PC-9 (cell line): ENCODE measurements at regions not wholly inside any gene's neighbourhood (a gene's known extent, or its start where the extent isn't known, plus 50 kb on each side); places are given as distances from the start of the nearest gene placed in this dataset.

Experiments
- BruUV-seq: library from RNA; stranded (reverse); fragments of 400-500 nt; replicated peaks from 2 replicates; lab custom pipeline; 2021; lab: Mats Ljungman, UMichigan
- CTCF ChIA-PET: fragments of 300-600 bp; sonication (Branson Sonifier 250); formaldehyde crosslinking; loops from one replicate; lab custom pipeline; 2022; ENCODE audit warnings: antibody characterized with exemption; lab: Charles Lee
- POLR2A ChIA-PET: fragments of 300-600 bp; sonication (Branson Sonifier 250); formaldehyde crosslinking; loops from one replicate; lab custom pipeline; 2022; ENCODE audit warnings: antibody characterized with exemption; ENCODE audit not compliant: unreplicated experiment; lab: Charles Lee
- DNase-seq, 2 experiments: peaks; one replicate each; pipeline versions ENCODE4 v3.0.0 to v3.0.0-alpha.2; 2015 to 2022; ENCODE audit warnings: mixed read lengths in 1 of 2
- H2AFZ ChIP-seq: fragments of 200-600 bp; sonication (generic); 2 replicates; pipeline ENCODE4 v1.8.1; 2017; ENCODE audit warnings: antibody characterized with exemption
- H3F3A ChIP-seq: fragments of 200-600 bp; sonication (generic); 2 replicates; pipeline ENCODE4 v1.8.1; 2017; ENCODE audit warnings: antibody characterized with exemption, mild to moderate bottlenecking, low read depth; ENCODE audit not compliant: insufficient read depth
- H3K27ac ChIP-seq: fragments of 200-600 bp; sonication (generic); 2 replicates; pipeline ENCODE4 v1.6.1; 2016; ENCODE audit warnings: mixed run types
- H3K27me3 ChIP-seq: fragments of 200-600 bp; sonication (generic); 2 replicates; pipeline ENCODE4 v1.6.1; 2016; ENCODE audit warnings: low read depth, mixed run types; ENCODE audit not compliant: insufficient read depth
- H3K36me3 ChIP-seq: fragments of 200-600 bp; sonication (generic); 2 replicates; pipeline ENCODE4 v1.6.1; 2016; ENCODE audit warnings: low read depth, mixed run types
- H3K4me1 ChIP-seq: fragments of 200-600 bp; sonication (generic); replicated peaks from 2 replicates; pipeline ENCODE4 v1.6.1; 2016; ENCODE audit warnings: mixed run types; ENCODE audit not compliant: insufficient read depth
- H3K4me2 ChIP-seq: fragments of 200-600 bp; sonication (generic); 2 replicates; pipeline ENCODE4 v1.6.1; 2017; ENCODE audit warnings: mixed run types
- H3K4me3 ChIP-seq: fragments of 200-600 bp; sonication (generic); 2 replicates; pipeline ENCODE4 v1.6.1; 2016; ENCODE audit warnings: mixed run types
- H3K79me2 ChIP-seq: fragments of 200-600 bp; sonication (generic); 2 replicates; pipeline ENCODE4 v1.6.1; 2017; ENCODE audit warnings: low read depth, mixed run types
- H3K9me2 ChIP-seq: fragments of 200-600 bp; sonication (generic); 2 replicates; pipeline ENCODE4 v1.8.1; 2017; ENCODE audit warnings: mild to moderate bottlenecking; ENCODE audit not compliant: insufficient read depth
- H3K9me3 ChIP-seq: fragments of 200-600 bp; sonication (generic); 2 replicates; pipeline ENCODE4 v1.8.1; 2016; ENCODE audit warnings: low read depth; ENCODE audit not compliant: insufficient read depth
- H4K20me1 ChIP-seq: fragments of 200-600 bp; sonication (generic); 2 replicates; pipeline ENCODE4 v1.8.1; 2017; ENCODE audit not compliant: insufficient read depth
- CTCF ChIP-seq: fragments of 200-600 bp; sonication (generic); conservative IDR thresholded peaks from 2 replicates; pipeline ENCODE4 v1.6.1; 2017; ENCODE audit warnings: mixed run types, antibody characterized with exemption, mild to moderate bottlenecking, moderate library complexity
- EZH2 ChIP-seq: fragments of 200-600 bp; sonication (generic); IDR thresholded peaks from 2 replicates; pipeline ENCODE4 v1.8.0; 2017; ENCODE audit warnings: antibody characterized with exemption, low read depth
- intact Hi-C: fragments of 100-400 bp; cut with micrococcal nuclease; formaldehyde crosslinking; loops from one replicate; pipeline ENCODE4 v1.10.0; 2022; ENCODE audit not compliant: unreplicated experiment

GRCh38 chr21:34202553-34203372, 129.4 kb downstream of the MRPS6 start:
- Histone ChIP-seq H3K9me3 (no peaks in the 10 kb centered on the region), H2AFZ (no peak overlapping the region), H3K27ac (no peak overlapping the region), H3K4me3 (no peak overlapping the region), H4K20me1 (no peaks in the 10 kb centered on the region), H3K36me3 (no peaks in the 10 kb centered on the region), H3K79me2 (no peaks in the 10 kb centered on the region), H3K27me3 (no peaks in the 10 kb centered on the region), H3F3A (no peaks in the 10 kb centered on the region), H3K4me1 (no peaks in the 10 kb centered on the region), H3K9me2 (no peaks in the 10 kb centered on the region), H3K4me2 (no peak overlapping the region)
- no peak for TF ChIP-seq EZH2
- DNase-seq = no peak
- no TSS peak for BruUV-seq
- CTCF ChIA-PET = no interaction called here
- POLR2A ChIA-PET = no interaction called here
- intact Hi-C loops = loop anchor here (10.0 kb wide), 1 partner anchor 128 kb away; the partner anchor contains the start of genes MRPS6 and SLC5A3

GRCh38 chr21:34203851-34204420, 130.6 kb downstream of the MRPS6 start:
- Histone ChIP-seq H3K4me2 (no peak overlapping the region), H3K79me2 (no peaks in the 10 kb centered on the region), H3K27me3 (no peaks in the 10 kb centered on the region), H3F3A (no peaks in the 10 kb centered on the region), H2AFZ (no peak overlapping the region), H4K20me1 (no peaks in the 10 kb centered on the region), H3K4me1 (no peaks in the 10 kb centered on the region), H3K9me2 (no peaks in the 10 kb centered on the region), H3K27ac (no peak overlapping the region), H3K36me3 (no peaks in the 10 kb centered on the region), H3K9me3 (no peaks in the 10 kb centered on the region), H3K4me3 (no peak overlapping the region)
- ChIA-PET POLR2A (no interaction called here), CTCF (no interaction called here)
- DNase-seq = no peak
- no TSS peak for BruUV-seq
- TF ChIP-seq EZH2 = no peak
- TF ChIP-seq CTCF = no peak
- intact Hi-C loops = loop anchor here (10.0 kb wide), 1 partner anchor 129 kb away; the partner anchor contains the start of genes MRPS6 and SLC5A3

GRCh38 chr21:34204481-34205439, 131.4 kb downstream of the MRPS6 start:
- no peaks in the 10 kb centered on the region for H3K27me3 ChIP-seq
- no peaks in the 10 kb centered on the region for H3K4me1 ChIP-seq
- no peaks in the 10 kb centered on the region for H3K36me3 ChIP-seq
- POLR2A ChIA-PET = no interaction called here
- CTCF ChIA-PET = no interaction called here
- no peaks in the 10 kb centered on the region for H3F3A ChIP-seq
- TF ChIP-seq EZH2 (no peak), CTCF (no peak)
- H3K79me2 ChIP-seq = no peaks in the 10 kb centered on the region
- no peak overlapping the region for H3K27ac ChIP-seq
- H2AFZ ChIP-seq = no peak overlapping the region
- H3K4me2 ChIP-seq = no peak overlapping the region
- no peaks in the 10 kb centered on the region for H3K9me3 ChIP-seq
- intact Hi-C loops = loop anchor here (10.0 kb wide), 1 partner anchor 130 kb away; the partner anchor contains the start of genes MRPS6 and SLC5A3
- DNase-seq = no peak
- no peaks in the 10 kb centered on the region for H3K9me2 ChIP-seq
- no peaks in the 10 kb centered on the region for H4K20me1 ChIP-seq
- H3K4me3 ChIP-seq = no peak overlapping the region
- no TSS peak for BruUV-seq
